ENCODE measurements at regions not wholly inside any gene's neighbourhood (a gene's known extent, or its start where the extent isn't known, plus 50 kb on each side); places are given as distances from the start of the nearest gene placed in this dataset.
A peak's percentile ranks its signal among the peaks of the same experiment; 100 is the strongest.

- CTCF ChIA-PET (ENCODE audit: low intra/inter-chr PET ratio), result no interaction called here
- no peaks in the 10 kb centered on the region for H3K36me3 ChIP-seq (ENCODE audit: control insufficient read depth, insufficient read depth, low read length)
- no peak overlapping the region for H3K4me3 ChIP-seq
- H4K20me1 ChIP-seq (replicated peaks; ENCODE audit: control insufficient read depth, insufficient read depth, low read length), result no peaks in the 10 kb centered on the region; the same call in 1 of the 2 replicates
- H2AFZ ChIP-seq (ENCODE audit: low read depth, low read length), result no peak overlapping the region
- H3K27ac ChIP-seq (ENCODE audit: extremely low read depth, low read depth, low read length), result no peak overlapping the region
- WGBS (ENCODE audit: insufficient coverage, low coverage, missing lambda C conversion rate), result 2% methylated on average over 6 of the region's 6 CpGs
- TF ChIP-seq ZNF511 (CRISPR knock-in tag; IDR thresholded peaks at IDR 0.05) (0 out of 2 replicates have a peak, but pooled peaks have one; percentile 15), RAD21 (CRISPR knock-in tag; conservative IDR thresholded peaks at IDR 0.05 in 1 of 2, IDR thresholded peaks at IDR 0.05 in 1 of 2) (0 out of 4 replicates have a peak, but pooled peaks of 1 of the 2 experiments have one; percentile 19), TOE1 (IDR thresholded peaks at IDR 0.05; ENCODE audit: borderline replicate concordance) (no peak), TOE1 (CRISPR knock-in tag; IDR thresholded peaks at IDR 0.05; ENCODE audit: borderline replicate concordance, low read depth) (no peak)
- H3K79me2 ChIP-seq (ENCODE audit: control insufficient read depth, insufficient read depth, low read length), result no peaks in the 10 kb centered on the region
- DNase-seq (ENCODE audit: extremely low read depth in 1 of 4, low spot score in 3 of 4) (no peak), FAIRE-seq (no peak), ATAC-seq (no peak; the same call in 2 of the 3 replicates)
- H3K9me3 ChIP-seq (replicated peaks; ENCODE audit: control insufficient read depth, insufficient read depth, low read depth, low read length), result no peaks in the 10 kb centered on the region
- in situ Hi-C loops (cut with MboI) (no loop called here), intact Hi-C loops (cut with micrococcal nuclease) (no loop called here)
- no TSS peak for BruUV-seq (replicated peaks)
- H3K9me1 ChIP-seq (ENCODE audit: control insufficient read depth, insufficient read depth, low read length), result peaks cover 3% of the 10 kb centered on the region
- H3K27me3 ChIP-seq (ENCODE audit: control insufficient read depth in 2 of 2, insufficient read depth in 2 of 2, low read length in 2 of 2), result peaks cover 37 to 71% of the 10 kb centered on the region in 2 experiments
- H3K4me1 ChIP-seq (replicated peaks in 1 of 2; ENCODE audit: control insufficient read depth in 2 of 2, insufficient read depth in 2 of 2, low read length in 2 of 2), result peaks cover 0 to 6% of the 10 kb centered on the region in 2 experiments; a peak in 2 of 5 replicates
- POLR2A ChIA-PET, result interaction anchor here (0.6 kb wide), 1 partner anchor 36 kb away, joined by 3 read pairs; no protein-coding TSS in a partner anchor
- H3K9ac ChIP-seq (ENCODE audit: insufficient read depth in 1 of 2, low read depth in 2 of 2, low read length in 2 of 2), result no peak overlapping the region
- H3K4me2 ChIP-seq (ENCODE audit: insufficient read depth, low read length), result no peak overlapping the region
These were observed 217.4 kb upstream of the ECI2 start for GRCh38 chr6:4352731-4353130.

GRCh38 chr6:4352322-4352669 is 216.9 kb upstream of the ECI2 start:
- no peak for FAIRE-seq
- Histone ChIP-seq H2AFZ (ENCODE audit: low read depth, low read length) (no peak overlapping the region), H3K9me3 (replicated peaks; ENCODE audit: control insufficient read depth, insufficient read depth, low read depth, low read length) (no peaks in the 10 kb centered on the region), H3K4me1 (replicated peaks in 1 of 2; ENCODE audit: control insufficient read depth in 2 of 2, insufficient read depth in 2 of 2, low read length in 2 of 2) (peaks cover 0 to 6% of the 10 kb centered on the region in 2 experiments; a peak in 2 of 5 replicates), H3K36me3 (ENCODE audit: control insufficient read depth, insufficient read depth, low read length) (no peaks in the 10 kb centered on the region), H3K79me2 (ENCODE audit: control insufficient read depth, insufficient read depth, low read length) (no peaks in the 10 kb centered on the region), H3K27ac (ENCODE audit: extremely low read depth, low read depth, low read length) (no peak overlapping the region), H3K4me2 (ENCODE audit: insufficient read depth, low read length) (peak overlapping the region; percentile 50; the same call in 1 of the 2 replicates), H3K9me1 (ENCODE audit: control insufficient read depth, insufficient read depth, low read length) (peaks cover 3% of the 10 kb centered on the region), H4K20me1 (replicated peaks; ENCODE audit: control insufficient read depth, insufficient read depth, low read length) (no peaks in the 10 kb centered on the region; the same call in 1 of the 2 replicates), H3K9ac (ENCODE audit: insufficient read depth in 1 of 2, low read depth in 2 of 2, low read length in 2 of 2) (no peak overlapping the region), H3K27me3 (ENCODE audit: control insufficient read depth in 2 of 2, insufficient read depth in 2 of 2, low read length in 2 of 2) (peaks cover 42 to 76% of the 10 kb centered on the region in 2 experiments), H3K4me3 (no peak overlapping the region)
- CTCF ChIA-PET (ENCODE audit: low intra/inter-chr PET ratio), result no interaction called here
- TF ChIP-seq ATF3 (IDR thresholded peaks at IDR 0.05) (peak; percentile 3; the same call in 1 of the 2 replicates), ATF3 (CRISPR knock-in tag; conservative IDR thresholded peaks at IDR 0.05) (no peak), TRIM24 (IDR thresholded peaks at IDR 0.05) (no peak), ZNF175 (CRISPR knock-in tag; IDR thresholded peaks at IDR 0.05; ENCODE audit: low read depth) (0 out of 2 replicates have a peak, but pooled peaks have one; percentile 38), MITF (IDR thresholded peaks at IDR 0.05) (no peak), GABPB1 (CRISPR knock-in tag; IDR thresholded peaks at IDR 0.05) (0 out of 2 replicates have a peak, but pooled peaks have one; percentile 18), FOSL1 (tag; conservative IDR thresholded peaks at IDR 0.05) (peak; percentile 80)
- BruUV-seq (replicated peaks), result no TSS peak
- POLR2A ChIA-PET, result interaction anchor here (0.6 to 1.2 kb wide), 3 partner anchors 19 to 35 kb away, joined by 3 to 8 read pairs (median 3); no protein-coding TSS in a partner anchor
- intact Hi-C loops (cut with micrococcal nuclease) (no loop called here), in situ Hi-C loops (cut with MboI) (no loop called here)
- 5% methylated on average over 5 of the region's 5 CpGs for WGBS (ENCODE audit: insufficient coverage, low coverage, missing lambda C conversion rate)
- ATAC-seq, result no peak; the same call in 2 of the 3 replicates
- DNase-seq (ENCODE audit: extremely low read depth in 1 of 4, low spot score in 3 of 4), result no peak

Measured in K562 (cell line).